ENCODE measurements at regions not wholly inside any gene's neighbourhood (a gene's known extent, or its start where the extent isn't known, plus 50 kb on each side); places are given as distances from the start of the nearest gene placed in this dataset.
A peak's percentile ranks its signal among the peaks of the same experiment; 100 is the strongest.

- DNase-seq (ENCODE audit: low read depth in 2 of 2) = no peak
These were observed 172.0 kb upstream of the ZNF32 start for GRCh38 chr10:43820663-43821062.

DNA sequence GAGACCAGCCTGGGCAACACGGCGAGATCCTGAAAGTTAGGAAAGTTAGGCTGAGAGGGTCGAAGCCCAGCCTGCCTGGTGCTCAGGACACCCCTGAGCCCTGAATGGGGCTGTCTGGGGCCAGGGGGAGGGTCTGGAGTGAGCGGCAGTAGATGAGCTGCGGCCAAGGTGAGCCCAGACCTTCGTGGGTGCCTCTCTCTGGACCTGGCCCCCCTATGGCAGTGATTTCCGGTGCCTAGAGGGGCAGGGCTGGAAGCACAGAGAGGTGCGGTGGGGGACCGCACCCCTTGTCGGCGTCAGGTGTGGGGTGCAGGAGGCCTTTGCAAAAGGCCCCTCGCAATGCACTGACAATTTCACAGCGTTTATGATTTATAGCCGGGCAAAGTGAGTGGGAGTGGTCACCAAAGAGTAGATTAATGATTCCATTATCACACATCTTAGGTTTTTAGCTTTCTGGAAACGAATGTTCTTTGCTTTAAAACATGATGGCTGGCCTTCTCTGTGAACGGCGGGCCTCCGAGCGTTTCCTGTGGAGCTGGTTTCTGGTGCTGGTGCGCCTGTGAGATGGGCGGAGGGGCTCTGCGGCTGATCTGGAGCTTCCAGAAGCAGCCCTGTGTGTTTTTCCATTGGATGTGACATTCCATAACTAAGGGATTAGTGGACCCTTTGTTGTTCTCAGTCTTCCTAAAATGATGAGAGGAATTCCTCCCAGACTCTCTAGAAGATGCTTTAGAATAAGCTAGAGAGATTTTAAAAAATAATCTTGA, 171.0 kb upstream of the ZNF32 start:
- no peak for DNase-seq (ENCODE audit: low read depth in 2 of 2)

- DNase-seq (ENCODE audit: low read depth in 2 of 2) = no peak
These were observed 170.0 kb upstream of the ZNF32 start for GRCh38 chr10:43818687-43819086.

- DNase-seq (ENCODE audit: low read depth in 2 of 2) = no peak
These were observed 168.7 kb upstream of the ZNF32 start for GRCh38 chr10:43817368-43817767.

DNA sequence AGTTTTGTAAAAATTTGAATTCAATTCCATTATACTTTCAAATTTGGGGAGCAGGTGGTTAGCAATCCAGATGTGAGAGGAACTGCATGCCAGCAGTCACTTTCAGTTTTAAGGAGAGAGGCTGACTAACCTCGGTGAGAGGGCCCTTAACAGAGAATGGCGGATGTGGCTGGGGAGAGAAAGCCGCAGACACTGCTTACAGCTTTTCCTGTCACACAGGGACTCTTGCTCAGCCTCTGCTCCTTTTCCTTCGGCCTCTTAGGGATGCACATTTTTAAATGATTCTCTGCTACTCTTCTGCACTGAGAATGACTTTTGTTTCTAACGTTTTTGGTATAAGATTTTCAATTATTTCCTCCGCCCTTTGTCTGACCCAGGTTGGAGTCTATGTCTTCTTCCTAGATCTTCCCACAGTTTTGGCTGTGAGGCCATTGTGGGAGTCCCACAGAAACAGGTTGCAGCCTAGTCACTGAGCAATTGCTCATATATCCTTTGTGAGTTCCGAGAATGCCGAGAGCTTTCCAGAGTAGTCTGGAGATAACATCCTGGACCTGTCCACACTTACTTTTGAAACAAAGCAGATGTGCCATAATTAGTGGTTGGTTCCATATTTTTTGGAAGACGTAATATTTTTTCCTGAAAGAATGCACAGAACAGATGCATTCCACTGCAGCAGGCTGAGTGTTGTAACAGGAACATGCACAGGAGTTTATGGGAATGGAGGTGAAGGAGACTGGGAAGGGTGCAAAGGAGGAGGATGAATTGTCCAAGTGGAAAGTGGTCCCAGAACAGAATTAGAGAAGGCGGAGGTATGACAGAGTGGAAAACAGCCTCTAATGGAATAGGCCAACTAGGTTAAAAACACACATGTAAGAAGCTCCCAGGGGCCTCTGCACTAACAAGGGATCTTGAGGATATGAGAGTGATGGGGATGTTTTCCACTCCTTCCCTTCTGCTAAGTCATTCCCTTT, 168.0 kb upstream of the ZNF32 start:
- peak; percentile 43 to 49 for DNase-seq (ENCODE audit: low read depth in 2 of 2)

- no peak for DNase-seq (ENCODE audit: low read depth in 2 of 2)
These were observed 166.7 kb upstream of the ZNF32 start for GRCh38 chr10:43815181-43815885.

- DNase-seq (ENCODE audit: low read depth in 2 of 2) = no peak
These were observed 166.0 kb upstream of the ZNF32 start for GRCh38 chr10:43814663-43815062.

DNA sequence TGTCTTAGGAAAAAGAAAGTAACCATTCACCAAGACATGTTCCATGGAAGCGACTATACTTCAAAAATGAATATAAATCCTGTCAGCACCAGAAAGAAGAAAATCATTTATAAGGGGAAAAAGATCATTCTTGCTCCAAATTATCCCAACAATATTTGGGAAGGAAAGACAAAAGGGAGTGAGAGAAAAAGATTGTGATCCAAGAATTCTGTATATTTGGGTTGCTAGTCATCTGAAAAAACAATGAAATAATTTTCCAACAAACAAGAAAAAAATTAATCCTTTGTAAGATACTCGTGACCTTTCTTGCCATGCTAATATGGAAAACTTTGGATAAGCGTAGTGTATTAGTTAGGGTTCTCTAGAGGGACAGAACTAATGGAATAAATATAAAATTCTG, 163.2 kb upstream of the ZNF32 start:
- DNase-seq (ENCODE audit: low read depth in 2 of 2) = no peak

GRCh38 chr10:43809211-43809930, 160.7 kb upstream of the ZNF32 start:
- no peak for DNase-seq (ENCODE audit: low read depth in 2 of 2)

- no peak for DNase-seq (ENCODE audit: low read depth in 2 of 2)
These were observed 159.5 kb upstream of the ZNF32 start for GRCh38 chr10:43808136-43808535.

- no peak for DNase-seq (ENCODE audit: low read depth in 2 of 2)
These were observed 158.4 kb upstream of the ZNF32 start for GRCh38 chr10:43806831-43807640.

- DNase-seq (ENCODE audit: low read depth in 2 of 2) = no peak
These were observed 155.1 kb upstream of the ZNF32 start for GRCh38 chr10:43803791-43804190.

DNA sequence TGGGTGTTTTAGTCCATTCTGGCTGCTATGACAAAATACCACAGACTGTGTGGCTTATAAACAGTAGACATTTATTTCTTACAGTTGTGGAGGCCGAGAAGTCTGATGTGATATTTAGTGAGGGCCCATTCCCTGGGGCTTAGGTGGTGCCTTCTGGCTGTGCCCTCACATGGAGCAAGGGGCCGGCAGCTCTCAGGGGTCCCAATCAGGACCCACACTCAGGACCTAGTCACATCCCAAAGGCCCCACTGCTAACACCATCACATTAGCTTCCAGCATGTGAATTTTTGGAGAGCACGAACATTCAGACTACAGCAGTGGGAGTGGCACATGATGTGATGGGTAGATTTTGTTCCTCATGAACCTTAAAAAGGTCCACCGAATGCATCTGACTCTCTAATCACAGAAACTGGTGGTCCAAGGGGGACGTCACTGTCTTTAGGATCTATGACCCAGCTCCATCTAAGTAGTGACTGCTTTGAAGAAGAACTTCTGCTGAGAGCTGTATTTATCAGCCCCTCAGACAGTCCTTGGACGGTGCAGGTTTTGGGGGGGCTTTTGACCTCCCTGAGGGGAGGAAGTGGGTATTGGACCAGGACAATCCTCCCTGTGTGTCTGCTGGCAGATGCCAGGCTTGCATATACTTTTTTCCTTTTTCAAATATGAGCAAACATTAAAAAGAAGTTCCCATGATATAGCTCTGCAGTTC, 154.5 kb upstream of the ZNF32 start:
- no peak for DNase-seq (ENCODE audit: low read depth in 2 of 2)

- no peak for DNase-seq (ENCODE audit: low read depth in 2 of 2)
These were observed 152.9 kb upstream of the ZNF32 start for GRCh38 chr10:43801626-43802025.

DNA sequence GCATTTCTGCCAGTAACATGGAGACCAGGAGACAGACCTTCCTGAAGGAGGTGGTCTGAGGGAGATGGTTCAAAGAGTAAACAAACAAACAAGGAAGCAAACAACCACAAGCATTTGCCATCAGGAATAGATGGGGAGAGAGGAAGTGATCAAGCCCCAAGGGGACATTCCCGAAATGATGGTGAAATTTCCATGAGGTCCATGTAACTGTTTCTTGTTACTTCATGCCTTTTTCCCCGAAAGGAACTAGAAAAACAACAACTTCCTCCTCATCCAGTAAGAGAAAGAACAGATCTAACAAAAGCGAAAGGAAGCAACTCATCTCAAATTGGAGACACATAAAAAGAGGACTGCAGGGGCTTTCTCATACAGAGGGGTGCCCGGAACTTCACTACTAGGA, 152.5 kb upstream of the ZNF32 start:
- no peak for DNase-seq (ENCODE audit: low read depth in 2 of 2)

DNA sequence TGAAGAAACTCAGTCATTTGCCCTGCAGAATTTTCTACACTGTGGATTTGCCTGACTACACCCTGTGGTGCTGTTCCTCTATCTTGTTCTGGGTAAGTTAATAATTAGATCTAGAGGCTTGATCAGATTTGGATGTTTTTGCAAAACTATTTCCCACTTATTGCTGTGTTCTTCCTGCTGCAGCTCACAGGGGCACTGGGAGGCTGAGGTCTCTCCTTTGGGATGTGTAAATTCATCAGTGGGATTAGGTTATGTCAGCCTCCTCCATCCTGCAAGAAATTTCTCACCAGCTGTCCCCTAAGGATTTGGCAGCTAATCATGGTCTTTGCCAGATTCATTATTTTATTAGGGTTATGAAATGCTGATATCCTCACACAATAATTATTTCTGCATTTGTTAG, 148.1 kb upstream of the ZNF32 start:
- no peak for DNase-seq (ENCODE audit: low read depth in 2 of 2)

GRCh38 chr10:43795639-43796038, 147.0 kb upstream of the ZNF32 start:
- DNase-seq (ENCODE audit: low read depth in 2 of 2) = no peak

- no peak for DNase-seq (ENCODE audit: low read depth in 2 of 2)
These were observed 146.4 kb upstream of the ZNF32 start for GRCh38 chr10:43795093-43795492.

- no peak for DNase-seq (ENCODE audit: low read depth in 2 of 2)
These were observed 145.6 kb upstream of the ZNF32 start for GRCh38 chr10:43794181-43794815.

DNA sequence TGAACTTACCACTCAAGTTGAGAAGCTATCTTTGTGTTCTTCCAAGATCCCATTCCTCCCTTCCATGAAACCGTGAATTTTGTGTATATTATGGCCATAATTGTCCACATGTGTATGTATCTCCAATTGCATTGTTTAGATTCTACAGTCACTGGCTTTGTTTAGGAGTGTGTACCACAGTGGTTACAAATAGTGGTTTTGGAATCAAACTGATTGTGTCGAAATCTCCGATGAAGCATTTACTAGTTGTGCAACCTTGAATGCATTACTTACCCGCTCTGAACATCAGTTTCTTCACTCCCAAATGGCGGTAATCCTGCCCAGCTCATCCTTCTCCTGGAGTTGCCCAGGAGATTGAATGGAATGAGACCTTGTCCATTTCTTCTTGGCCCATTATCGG, 145.0 kb upstream of the ZNF32 start:
- no peak for DNase-seq (ENCODE audit: low read depth in 2 of 2)
